ELF-1 (cell line): ENCODE measurements at regions not wholly inside any gene's neighbourhood (a gene's known extent, or its start where the extent isn't known, plus 50 kb on each side); places are given as distances from the start of the nearest gene placed in this dataset.

Source experiments
- DNase-seq: peaks from one replicate; pipeline ENCODE4 v3.0.0-alpha.2; 2016; ENCODE audit warnings: low read depth, low spot score

DNA sequence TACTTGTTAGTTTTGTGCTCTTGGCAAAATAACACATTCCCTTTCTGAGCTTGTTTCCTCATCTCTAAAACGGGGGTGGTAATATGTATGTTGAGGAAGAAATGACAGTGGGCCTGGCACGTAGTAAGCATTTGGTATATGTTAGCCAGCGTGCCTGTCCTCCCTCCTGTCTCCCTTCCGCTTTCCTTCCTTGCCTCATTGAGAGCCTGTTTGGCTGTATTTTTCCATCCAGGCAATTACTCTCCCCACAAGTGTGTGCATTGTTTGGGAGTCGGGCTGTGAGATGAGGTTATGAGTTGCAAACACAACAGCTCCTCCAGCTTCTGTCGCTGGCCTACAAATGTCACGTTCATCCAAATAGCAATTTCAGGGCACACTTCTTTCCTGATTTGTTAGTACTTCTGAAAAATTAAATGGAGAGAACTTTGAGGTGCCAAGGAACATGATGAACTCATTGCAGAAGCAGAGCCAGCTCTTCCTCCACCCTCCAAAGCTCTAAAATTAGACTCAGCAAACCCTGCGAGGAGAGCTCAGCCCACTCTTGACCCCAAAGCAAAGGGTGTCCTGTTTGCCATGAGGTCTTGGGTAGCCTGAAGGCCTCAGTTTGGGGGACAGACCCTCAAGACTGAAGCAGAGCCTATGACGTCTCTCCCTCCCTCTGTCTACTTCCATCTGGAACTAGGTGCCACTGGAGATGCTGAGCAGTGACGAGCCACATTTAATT, 50.7 kb upstream of the TOX2 start:
- no peak for DNase-seq

DNA sequence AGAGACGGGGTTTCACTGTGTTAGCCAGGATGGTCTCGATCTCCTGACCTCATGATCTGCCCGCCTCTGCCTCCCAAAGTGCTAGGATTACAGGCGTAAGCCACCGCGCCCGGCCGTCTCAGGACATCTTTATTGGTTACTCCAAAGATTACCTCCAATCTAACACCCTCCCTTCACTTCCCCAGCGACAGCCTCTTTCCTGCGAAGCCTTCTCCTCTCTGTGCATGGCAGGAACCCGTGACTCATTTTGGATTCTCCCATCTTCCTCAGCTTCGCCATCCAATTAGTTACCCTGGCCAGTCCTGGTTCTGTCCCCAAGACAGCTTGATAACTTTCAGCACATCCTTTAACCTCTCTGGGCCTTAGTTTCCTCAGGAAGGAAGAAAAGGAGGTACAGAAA, 51.3 kb upstream of the TOX2 start:
- DNase-seq, result no peak

DNA sequence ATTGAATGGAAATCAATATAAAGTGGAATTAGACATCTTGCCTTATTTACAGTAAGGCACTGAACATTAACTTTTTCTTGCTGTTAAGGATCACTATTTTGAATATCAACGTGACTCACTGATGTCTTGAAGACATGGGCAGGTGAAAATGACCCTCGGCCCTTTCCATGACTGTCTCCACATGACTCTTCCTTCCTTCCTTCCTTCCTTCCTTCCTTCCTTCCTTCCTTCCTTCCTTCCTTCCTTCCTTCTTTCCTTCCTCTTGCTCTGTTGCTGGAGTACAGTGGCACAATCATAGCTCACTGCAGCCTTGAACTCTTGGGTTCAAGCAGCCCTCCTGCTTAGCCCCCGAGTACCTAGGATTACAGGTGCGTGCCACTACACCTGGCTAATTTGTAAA, 52.2 kb upstream of the TOX2 start:
- DNase-seq, result no peak

DNA sequence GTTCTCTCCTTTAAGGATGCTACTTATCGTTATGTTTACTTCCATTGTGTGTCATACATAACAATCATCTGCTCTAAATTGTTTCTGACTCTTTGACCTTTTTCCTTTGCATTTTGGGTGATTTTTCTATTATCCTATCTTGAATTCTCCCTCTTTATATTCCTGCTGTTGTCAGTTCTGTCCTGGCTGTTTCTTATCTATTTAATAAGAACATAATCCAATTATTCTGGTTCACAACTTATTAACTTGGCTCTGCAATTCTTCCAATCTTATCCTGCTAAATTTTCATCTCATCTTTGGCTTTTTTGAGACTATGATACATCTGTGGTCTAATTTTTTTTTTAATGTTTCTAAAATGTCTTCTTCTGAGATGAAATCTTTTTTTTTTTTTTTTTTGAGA, 54.7 kb upstream of the TOX2 start:
- DNase-seq, result no peak

DNA sequence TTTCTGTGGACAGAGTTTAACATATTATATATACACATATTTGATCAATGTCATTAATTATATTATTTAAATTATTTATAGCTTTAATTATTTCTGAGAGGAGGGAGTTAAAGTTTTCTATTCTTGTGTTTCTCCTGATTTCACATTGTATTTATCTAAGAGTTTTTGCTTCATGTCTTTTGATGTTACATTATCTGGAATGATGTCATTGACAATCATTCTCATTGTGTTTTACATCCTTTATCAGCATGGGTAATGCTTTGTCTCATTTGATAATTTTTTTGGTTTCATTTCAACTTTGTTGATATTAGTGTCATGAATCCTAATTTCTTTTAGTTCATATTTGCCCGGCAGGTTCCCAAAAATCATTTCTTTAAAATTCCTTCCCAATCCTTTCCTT, 56.7 kb upstream of the TOX2 start:
- no peak for DNase-seq

DNA sequence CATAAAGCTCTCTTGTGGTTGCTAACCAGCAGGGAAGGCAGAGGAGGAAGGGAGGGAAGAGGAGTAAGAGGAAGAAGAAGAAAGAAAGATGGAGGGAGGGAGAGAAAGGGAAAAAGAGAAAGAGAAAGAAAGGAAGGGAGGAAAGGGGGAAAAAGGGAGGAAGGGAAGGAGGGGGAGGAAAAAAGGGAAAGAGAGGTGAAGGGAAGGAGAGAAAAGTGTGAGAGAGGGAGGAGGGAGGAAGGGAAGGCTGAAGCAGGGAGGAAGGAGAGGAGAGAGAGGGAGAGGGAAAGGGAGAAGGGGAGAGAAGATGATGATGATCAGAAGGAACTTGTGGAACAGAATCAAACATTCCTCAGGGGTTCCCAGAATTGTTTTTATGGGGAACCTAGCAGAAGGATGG, 57.5 kb upstream of the TOX2 start:
- no peak for DNase-seq

DNA sequence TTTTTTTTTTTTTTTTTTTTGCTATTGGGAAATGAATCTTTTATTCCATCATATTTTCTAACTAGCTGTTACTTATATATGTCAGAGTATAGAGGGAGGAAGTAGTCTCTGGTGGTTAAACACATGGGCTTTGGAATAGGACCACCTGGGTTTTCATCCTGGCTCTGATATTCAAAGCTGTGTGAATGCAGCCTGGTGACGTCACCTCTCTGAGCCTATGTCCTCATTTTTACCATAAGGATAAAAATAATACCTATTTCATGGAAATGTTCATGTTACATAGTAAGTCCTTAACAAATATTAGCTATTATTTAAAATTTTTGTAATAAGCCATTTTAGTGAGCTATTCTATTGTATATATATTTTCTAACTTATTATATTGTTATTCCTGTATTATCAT, 58.8 kb upstream of the TOX2 start:
- DNase-seq, result no peak

DNA sequence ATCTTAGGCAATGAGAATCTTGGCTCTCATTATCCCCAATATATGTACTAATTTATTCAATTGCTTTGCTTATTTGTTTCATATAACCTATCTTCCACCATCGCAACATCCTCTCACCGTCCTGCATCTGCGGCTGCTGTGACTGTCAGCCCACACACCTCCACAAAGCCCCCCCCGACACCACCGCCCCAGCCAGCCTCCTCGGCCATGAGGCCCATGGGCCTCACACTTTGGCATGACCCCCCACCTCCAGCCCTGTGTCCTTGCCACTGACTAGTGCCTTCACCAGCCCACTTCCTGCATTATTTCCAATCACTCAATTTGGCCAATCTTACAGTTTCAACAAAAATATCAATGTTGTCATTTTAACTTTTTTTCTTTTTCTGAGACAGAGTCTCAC, 60.7 kb upstream of the TOX2 start:
- no peak for DNase-seq

DNA sequence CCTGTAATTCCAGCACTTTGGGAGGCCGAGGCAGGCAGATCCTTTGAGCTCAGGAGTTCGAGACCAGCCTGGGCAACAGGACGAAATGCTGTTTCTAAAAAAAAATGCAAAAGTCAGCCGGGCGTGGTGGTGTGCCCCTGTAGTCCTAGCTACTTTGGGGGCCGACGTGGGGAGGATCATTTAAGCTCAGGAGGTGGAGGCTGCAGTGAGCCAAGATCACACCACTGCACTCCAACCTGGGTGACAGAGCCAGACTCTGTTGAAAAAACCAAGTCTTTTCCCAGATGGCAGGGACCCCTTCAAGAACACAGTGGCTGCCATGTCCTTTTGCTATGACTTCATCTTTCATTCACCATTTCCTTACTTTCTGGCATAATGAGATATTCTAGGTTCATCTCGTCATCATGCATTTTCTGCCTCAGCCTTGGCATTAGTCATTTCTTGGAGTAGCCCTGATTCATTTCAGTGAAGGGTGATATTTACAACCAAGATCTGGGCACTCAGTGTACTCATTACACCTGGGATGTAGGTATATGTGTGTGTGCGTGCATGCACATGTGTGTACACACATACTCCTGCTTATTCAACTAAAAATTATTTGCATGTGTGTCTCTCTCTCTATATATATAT, 61.4 kb upstream of the TOX2 start:
- no peak for DNase-seq

DNA sequence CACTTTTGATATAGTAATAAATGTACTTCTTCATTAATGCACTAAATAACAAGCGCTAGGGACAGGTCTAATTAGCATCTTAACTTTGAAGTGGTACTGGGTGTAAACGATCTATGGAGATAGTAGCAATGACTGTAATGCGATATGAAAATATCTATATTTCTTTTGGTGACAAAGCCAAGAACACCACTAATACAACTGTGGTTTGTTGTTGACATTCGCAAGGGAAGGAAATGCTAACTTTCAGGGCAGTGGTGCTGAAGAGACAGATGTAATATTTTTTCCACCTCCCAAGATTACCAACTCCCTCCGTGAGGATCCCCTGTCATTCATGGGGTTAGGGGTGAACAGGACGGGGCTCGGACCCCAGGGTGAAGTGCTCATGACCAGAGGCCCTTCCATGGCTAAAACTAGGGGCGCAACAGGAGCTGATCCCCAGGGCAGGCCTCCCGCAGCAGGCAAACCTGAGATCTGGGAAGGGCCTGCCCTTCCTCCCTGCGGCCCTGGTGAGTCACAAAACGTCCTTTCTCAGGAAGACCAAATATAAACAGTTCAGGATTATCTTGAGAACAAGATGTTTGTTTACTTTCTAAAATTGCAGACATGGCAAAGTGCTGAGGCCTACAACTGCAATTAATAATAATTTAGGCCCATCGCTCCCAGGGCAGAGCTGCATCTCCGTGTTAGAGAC, 65.0 kb upstream of the TOX2 start:
- no peak for DNase-seq

DNA sequence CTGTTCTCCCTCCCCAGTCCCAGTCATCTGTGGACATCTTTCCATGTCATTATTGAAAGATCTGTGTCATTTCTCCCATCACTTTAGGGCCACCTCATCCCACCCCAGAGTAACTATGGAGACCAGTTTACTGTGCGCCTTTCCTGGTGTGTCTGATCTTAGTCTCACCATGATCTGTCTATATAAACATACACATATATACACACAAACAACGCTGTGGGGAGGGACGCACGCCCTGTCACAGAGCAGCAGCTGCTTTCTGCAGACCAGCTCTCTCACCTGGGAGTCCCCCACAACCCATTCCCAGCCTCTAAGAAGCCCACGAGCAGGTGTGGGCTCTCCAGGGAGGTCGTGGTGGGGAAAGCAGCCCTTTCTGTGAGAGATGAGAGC, 68.1 kb upstream of the TOX2 start:
- no peak for DNase-seq

DNA sequence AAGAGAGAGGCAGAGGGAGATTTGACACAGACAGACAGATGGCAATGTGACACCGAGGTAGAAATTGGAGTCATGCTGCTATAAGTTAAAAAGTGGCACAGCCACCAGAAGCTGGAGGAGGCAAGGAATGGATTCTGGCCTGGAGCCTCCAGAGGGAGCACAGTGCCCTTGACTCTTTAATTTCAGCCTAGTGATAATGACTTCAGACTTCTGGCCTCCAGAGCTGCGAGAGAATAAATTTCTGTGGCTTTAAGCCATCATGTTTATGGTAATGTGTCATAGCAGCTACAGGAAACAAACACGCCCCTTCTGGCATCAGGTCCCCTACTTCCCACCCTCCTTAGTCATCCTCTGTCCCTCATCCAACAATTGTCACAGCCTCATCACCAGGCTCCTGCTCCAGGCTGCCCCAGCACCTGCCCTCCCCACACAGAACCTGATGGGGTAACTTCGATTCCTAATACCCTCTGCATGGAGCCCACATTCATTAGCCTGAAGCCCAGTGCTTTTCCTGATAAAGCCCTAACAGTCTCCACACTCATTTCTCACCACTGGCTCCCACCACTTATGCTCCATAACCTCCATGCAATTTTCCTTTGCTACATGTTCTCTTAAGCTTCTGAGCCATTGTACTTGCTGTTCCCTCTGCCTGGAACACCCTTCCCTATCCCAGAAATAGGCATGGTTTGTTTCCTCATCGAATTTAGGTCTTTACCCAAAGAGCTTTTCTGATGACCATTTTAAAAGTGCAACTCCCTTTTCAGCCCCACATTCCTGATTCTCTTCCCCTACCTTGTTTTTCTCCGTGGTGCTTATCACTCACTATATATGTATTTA, 69.7 kb upstream of the TOX2 start:
- DNase-seq, result no peak

DNA sequence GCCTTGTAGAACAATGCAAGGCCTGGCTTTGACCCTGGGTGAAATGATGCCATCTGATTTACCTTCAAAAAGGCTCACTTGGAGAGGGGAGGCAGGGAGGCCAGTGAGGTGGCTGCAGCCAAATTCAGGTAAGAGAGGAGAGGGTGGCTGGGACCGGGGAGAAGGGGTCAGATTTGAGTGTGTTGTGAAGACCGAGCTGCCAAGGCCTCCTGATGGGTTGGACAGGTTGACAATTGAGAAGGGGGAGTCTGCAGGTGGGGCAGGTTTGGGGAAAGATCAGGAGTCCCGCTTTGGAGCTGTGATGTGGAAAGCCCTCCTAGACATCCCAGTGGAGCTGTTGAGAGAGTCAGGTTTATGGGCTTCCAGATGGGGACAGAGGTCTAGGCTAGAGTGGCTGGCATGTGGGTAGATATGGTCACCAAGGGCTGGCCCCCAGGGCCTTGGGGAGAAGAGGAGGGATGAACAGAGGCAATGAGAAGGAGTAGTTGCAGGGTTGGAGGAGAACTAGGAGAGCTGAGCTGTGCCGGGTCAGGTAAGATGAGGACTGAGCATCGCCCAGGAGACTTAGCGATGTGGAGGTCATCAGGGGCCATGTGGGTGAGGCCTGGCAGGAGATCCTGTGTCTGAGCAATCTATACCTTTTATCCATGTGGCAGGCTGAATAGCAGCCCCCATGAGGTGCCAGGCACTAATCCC, 70.5 kb upstream of the TOX2 start:
- DNase-seq, result no peak

DNA sequence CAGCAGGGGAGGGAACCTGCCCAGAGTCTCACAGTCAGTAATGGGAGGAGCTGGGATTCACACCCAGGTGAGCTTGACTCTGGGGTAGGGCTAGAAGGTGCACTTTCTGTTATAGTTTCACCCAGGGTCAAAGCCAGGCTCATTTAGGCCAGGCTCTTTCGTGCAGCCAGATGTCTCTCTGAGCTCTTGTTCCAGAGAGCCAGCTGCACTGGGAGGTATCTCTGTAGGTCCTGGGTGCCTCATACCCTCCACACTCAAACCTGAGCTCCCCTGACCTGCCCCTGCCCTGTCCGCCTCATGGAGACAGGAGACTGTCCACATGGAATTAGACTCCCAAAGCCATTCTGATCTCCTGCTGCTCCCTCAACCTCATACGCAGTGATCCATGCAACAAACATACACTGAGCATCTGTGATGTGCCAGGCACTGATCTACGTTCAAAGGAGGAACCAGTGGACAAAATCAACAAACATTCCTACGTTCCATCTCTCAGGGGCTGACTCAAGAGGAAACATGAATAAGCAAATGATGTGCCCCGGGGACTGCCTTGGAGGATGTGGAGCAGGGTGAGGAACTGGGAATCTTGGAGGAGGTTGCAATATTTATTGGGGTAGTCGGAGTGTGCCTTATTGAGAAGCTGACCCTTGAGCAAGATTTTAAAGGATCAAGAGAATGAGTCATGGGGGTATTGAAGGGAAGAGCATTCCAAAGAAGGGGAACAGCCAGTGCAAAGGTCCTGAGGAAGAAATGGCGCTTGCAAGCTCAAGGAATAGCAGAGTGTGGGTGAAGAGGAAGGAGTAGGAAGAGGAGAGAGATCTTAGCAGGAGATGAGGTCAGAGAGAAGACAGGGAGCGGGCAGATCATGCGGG, 71.3 kb upstream of the TOX2 start:
- no peak for DNase-seq

DNA sequence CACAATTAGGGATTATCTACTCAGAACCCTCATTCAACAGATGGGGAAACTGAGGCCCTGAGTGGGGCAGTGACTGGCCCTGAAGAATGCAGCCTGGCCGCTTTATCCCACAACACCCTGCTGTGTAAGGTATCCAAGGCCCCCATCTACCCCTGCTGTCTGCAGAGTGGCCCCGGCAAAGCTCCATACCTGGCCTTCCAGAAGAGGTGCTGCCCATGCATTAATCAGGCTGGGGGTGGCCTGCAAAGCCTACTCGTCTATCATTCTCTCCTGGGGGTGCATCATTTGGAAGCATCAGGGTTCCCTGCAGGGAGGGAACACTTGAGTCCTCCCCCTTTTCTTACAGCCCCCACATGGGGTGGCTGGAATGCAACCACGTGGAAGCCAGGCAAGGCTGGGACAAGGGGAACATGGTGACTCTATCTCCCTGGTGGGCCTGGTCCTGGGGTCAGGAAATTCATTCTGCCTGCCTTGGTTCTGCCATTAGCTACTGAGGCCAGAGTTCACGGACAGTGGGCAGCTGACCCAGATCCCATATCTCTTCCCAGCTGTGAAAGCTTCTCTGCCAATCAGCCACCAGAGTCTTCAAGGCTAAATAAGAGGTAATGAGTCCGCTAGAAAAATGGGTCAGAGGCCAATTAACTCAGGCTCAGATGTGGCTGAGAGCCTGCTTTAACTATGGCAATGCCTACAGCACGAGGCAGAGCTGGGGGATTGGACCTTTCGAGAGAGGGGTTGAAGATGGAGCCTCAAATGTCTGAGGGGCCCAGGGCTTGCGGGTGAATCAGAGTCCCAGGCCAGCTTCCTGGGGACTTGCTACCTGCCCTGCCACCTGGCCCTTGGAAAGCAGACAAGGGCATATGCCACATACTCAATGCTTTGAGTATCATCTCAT, 72.3 kb upstream of the TOX2 start:
- no peak for DNase-seq

DNA sequence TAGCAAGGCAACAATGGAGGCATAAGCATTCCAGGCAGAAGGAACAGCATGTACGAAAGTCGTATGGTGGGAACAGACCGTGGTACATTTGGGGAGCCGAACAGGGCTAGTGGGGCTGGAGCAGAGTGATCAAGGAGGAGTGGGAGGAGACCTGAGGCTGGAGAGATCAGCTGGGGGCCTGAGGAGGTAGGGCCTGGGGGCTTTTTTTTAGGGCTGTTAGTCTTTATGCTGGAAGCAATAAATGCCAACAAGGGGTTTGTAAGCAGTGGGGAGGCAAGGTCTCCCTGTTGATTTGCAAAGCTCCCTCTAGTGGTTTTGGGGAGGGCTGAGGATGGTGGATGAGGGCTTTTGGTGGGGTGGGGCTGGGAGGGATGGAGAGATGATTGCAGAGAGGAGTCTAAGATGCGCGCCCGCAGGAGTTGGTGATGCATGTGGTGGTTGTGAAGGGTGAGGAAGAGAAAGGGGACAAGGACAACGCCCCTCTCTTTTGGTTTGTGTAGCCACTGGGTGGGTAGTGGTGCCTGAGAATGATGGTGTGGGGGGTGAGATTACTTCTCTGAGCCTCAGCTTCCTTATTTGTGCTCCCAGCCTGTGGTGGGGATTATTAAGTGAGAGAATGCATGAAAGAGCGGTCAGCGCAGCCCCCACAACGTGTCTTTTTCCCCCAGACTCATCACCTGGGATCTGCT, 74.1 kb upstream of the TOX2 start:
- DNase-seq, result peak; percentile 61

DNA sequence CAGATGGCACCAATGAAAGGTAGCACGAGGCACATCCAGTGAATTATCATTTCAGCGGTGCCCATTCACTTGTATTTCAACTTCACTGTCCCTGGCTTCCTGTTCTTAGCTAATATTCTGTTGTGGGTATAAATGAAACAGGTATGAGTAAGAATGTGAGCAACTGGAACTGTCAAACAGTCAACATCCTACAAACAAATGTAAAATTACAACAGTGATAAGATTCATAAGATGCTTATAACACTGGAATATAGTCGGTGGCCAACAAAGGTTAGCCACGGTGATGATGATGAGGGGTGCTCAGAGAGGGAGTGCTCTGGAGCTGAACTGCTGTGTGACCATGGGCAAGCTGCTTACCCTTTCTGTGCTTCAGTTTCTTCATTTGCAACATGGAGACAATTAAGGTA, 74.9 kb upstream of the TOX2 start:
- no peak for DNase-seq

DNA sequence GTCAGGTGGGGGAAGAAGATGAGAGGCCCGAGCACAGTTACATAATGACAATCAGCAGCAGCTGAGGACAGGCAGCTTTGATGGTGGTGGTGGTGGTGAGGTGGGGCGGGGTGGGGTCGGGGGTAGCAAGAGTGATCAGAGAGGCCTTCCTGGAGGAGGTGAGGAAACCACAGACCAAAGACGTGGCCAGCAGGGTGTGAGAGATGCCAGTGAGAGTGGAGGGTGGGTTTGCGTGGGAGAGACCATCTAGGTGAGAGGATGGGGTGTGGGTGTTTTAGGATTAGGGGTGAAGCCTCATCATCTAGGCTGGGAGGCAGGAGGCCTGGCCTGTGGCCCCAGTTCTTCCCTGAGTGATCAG, 76.0 kb upstream of the TOX2 start:
- no peak for DNase-seq
